Endothelial cell of umbilical vein (primary cell): ENCODE measurements at regions not wholly inside any gene's neighbourhood (a gene's known extent, or its start where the extent isn't known, plus 50 kb on each side); places are given as distances from the start of the nearest gene placed in this dataset.

Source experiments
- BruUV-seq: library from RNA; stranded (reverse); fragments of 400-500 nt; replicated peaks from 2 replicates; lab custom pipeline; 2021; lab: Mats Ljungman, UMichigan
- CTCF ChIA-PET: fragments of 300-600, 350-600 bp; sonication (Branson Sonifier 250); formaldehyde crosslinking; loops from one replicate; lab custom pipeline; 2021; ENCODE audit warnings: antibody characterized with exemption, inconsistent platforms; lab: Charles Lee
- POLR2A ChIA-PET: fragments of 300-600, 350-600 bp; sonication (Branson Sonifier 250); formaldehyde crosslinking; loops from one replicate; lab custom pipeline; 2021; ENCODE audit warnings: antibody characterized with exemption, inconsistent platforms; lab: Charles Lee
- DNase-seq: peaks from one replicate; pipeline ENCODE4 v3.0.0-alpha.2; 2011; ENCODE audit warnings: low read depth, low spot score
- FAIRE-seq: peaks from 2 replicates; lab custom pipeline; 2011; peaks lifted over from hg19 to GRCh38; lab: Jason Lieb, UNC
- H2AFZ ChIP-seq: 2 replicates; pipeline ENCODE4 v1.6.0; 2012; ENCODE audit warnings: low read depth, low read length, control low read depth, inconsistent platforms
- H3K27ac ChIP-seq: 2 replicates; pipeline ENCODE4 v1.5.1; 2011; ENCODE audit warnings: low read depth, mild to moderate bottlenecking, control low read depth, low read length, moderate library complexity; ENCODE audit not compliant: insufficient read depth
- H3K27me3 ChIP-seq, 2 experiments: 2 replicates each; pipeline versions ENCODE4 v1.6.0 to v1.6.1; 2011; ENCODE audit warnings: low read length in 2 of 2, mixed read lengths in 1 of 2; ENCODE audit not compliant: control insufficient read depth in 2 of 2, insufficient read depth in 2 of 2
- H3K36me3 ChIP-seq, 2 experiments: 2 replicates in 1 of 2; 3 replicates in 1 of 2; pipeline ENCODE4 v1.5.1; 2011; ENCODE audit warnings: low read length in 2 of 2, mild to moderate bottlenecking in 1 of 2, moderate library complexity in 1 of 2; ENCODE audit not compliant: control insufficient read depth in 2 of 2, insufficient read depth in 2 of 2; ENCODE audit errors: extremely low read depth in 1 of 2
- H3K4me1 ChIP-seq: 3 replicates; pipeline ENCODE4 v1.5.1; 2011; ENCODE audit warnings: mild to moderate bottlenecking, low read length; ENCODE audit not compliant: control insufficient read depth, insufficient read depth; ENCODE audit errors: extremely low read depth
- H3K4me2 ChIP-seq: 2 replicates; pipeline ENCODE4 v1.6.1; 2011; ENCODE audit warnings: low read length, control low read depth, mixed read lengths; ENCODE audit not compliant: insufficient read depth
- H3K4me3 ChIP-seq, 3 experiments: fragments of 200-600 bp in 1 of 3; sonication (generic), shearing (Covaris generic) in 1 of 3; replicated peaks in 1 of 3; 2 replicates each; pipeline ENCODE4 v1.5.1; 2011 to 2016; ENCODE audit warnings: control low read depth in 3 of 3, low read length in 3 of 3, mild to moderate bottlenecking in 2 of 3, inconsistent platforms in 1 of 3, low read depth in 1 of 3, moderate library complexity in 1 of 3; ENCODE audit not compliant: insufficient read depth in 1 of 3
- H3K79me2 ChIP-seq: 2 replicates; pipeline ENCODE4 v1.6.0; 2012; ENCODE audit warnings: low read length, inconsistent platforms; ENCODE audit not compliant: control insufficient read depth, insufficient read depth
- H3K9ac ChIP-seq: replicated peaks from 2 replicates; pipeline ENCODE3; 2011; ENCODE audit warnings: low read length, control low read depth; ENCODE audit not compliant: insufficient read depth; ENCODE audit errors: extremely low read depth
- H3K9me1 ChIP-seq: replicated peaks from 3 replicates; pipeline ENCODE4 v1.6.0; 2011; ENCODE audit warnings: mild to moderate bottlenecking, low read length; ENCODE audit not compliant: control insufficient read depth, insufficient read depth; ENCODE audit errors: extremely low read depth
- H3K9me3 ChIP-seq: replicated peaks from 2 replicates; pipeline ENCODE4 v1.5.1; 2012; ENCODE audit warnings: low read length, inconsistent platforms; ENCODE audit not compliant: control insufficient read depth, insufficient read depth
- H4K20me1 ChIP-seq: replicated peaks from 2 replicates; pipeline ENCODE3; 2011; ENCODE audit warnings: mild to moderate bottlenecking, low read length; ENCODE audit not compliant: control insufficient read depth, insufficient read depth; ENCODE audit errors: extremely low read depth
- EZH2 ChIP-seq: IDR thresholded peaks from 2 replicates; pipeline ENCODE4 v1.6.1; 2012; ENCODE audit warnings: borderline replicate concordance, low read depth, mild to moderate bottlenecking, moderate library complexity, low read length, inconsistent platforms; ENCODE audit not compliant: severe bottlenecking
- FOS ChIP-seq: IDR thresholded peaks from 2 replicates; pipeline ENCODE4 v1.6.1; 2011; ENCODE audit warnings: mild to moderate bottlenecking, low read length, moderate library complexity, borderline replicate concordance; ENCODE audit not compliant: insufficient read depth
- GATA2 ChIP-seq: IDR thresholded peaks from 2 replicates; pipeline ENCODE4 v1.7.0; 2011; ENCODE audit warnings: low read depth, mild to moderate bottlenecking, moderate library complexity, mixed read lengths, low read length; ENCODE audit not compliant: insufficient read length, insufficient read depth
- JUN ChIP-seq: IDR thresholded peaks from 2 replicates; pipeline ENCODE4 v1.6.1; 2011; ENCODE audit warnings: borderline replicate concordance, low read depth; ENCODE audit not compliant: insufficient read length, insufficient read depth
- MYC ChIP-seq: IDR thresholded peaks from one replicate; pipeline ENCODE4 v1.6.1; 2011; ENCODE audit warnings: mild to moderate bottlenecking, low read depth, low read length
- POLR2A ChIP-seq: IDR thresholded peaks from 2 replicates; pipeline ENCODE4 v1.6.1; 2012; ENCODE audit warnings: low read depth, mild to moderate bottlenecking, control low read depth, low read length
- POLR2AphosphoS5 ChIP-seq: IDR thresholded peaks from 2 replicates; pipeline ENCODE4 v1.6.1; 2012; ENCODE audit warnings: low read depth, mild to moderate bottlenecking, control low read depth, low read length, moderate library complexity; ENCODE audit not compliant: insufficient read depth
- dilution Hi-C: fragments of 300-500 bp; cut with MboI; formaldehyde crosslinking; loops from one replicate; pipeline ENCODE4 v1.15.0; 2019; ENCODE audit warnings: low sequenced_read_pairs; ENCODE audit not compliant: extremely low pct_ligation_motif_present
- intact Hi-C: fragments of 100-400 bp; cut with micrococcal nuclease; formaldehyde crosslinking; loops from one replicate; pipeline ENCODE4 v1.10.0; 2022
- TF ChIP-seq, protein P1 (sequence below): IDR thresholded peaks from 2 replicates; pipeline ENCODE4 v1.6.1; 2011; ENCODE audit not compliant: insufficient read depth, insufficient read length
- TF ChIP-seq, protein P2 (sequence below), 2 donors: IDR thresholded peaks; 1 replicate in 1 of 2; 2 replicates in 1 of 2; pipeline ENCODE4 v1.5.1; 2011; ENCODE audit warnings: low read length in 2 of 2, mild to moderate bottlenecking in 2 of 2, moderate library complexity in 2 of 2, control low read depth in 1 of 2, inconsistent platforms in 1 of 2, low read depth in 1 of 2; ENCODE audit not compliant: insufficient read depth in 1 of 2; ENCODE audit errors: extremely low read depth in 1 of 2

DNA sequence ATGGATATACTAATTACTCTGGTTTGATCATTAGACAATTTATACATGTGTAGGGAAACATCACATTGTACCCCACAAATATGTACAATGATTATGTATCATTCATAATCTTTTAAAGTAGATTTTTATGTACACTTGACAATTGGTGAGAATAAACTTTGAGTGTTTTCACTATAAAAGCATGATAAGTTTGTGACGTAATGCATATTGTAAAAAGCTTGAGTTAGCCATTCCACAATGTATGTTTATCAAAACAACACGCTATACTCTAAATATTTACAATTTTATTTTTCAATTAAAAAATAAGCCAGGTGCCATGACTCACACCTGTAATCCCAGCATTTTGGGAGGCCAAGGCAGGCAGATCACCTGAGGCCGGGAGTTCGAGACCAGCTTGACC is 360.1 kb upstream of the ITGA1 start:
- intact Hi-C loops = no loop called here

DNA sequence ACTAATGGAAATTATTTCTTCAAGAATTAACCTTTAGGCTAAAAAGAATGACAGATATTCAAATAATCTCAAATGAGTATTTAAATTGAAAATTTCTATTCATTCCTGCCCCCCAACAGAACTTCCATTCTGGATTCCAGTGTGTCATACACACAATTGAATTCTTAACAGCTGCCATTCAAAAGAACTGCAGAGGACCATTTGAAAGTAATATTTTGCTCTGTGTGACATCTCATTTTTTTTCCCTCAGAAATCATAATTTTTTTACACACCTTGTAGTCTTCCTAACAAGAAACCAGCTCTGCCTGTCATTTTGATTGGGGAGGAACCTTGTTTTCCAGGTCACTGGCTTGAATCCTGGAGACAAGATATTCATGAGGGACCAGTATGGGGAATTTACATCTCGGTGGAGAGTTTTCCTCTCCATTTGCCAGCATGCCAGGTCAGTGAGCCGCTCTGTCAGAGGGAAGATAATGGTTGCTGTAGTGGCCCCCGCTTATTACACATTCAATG is 358.7 kb upstream of the ITGA1 start:
- no TSS peak for BruUV-seq
- no peaks in the 10 kb centered on the region for H3K9me1 ChIP-seq
- H3K36me3 ChIP-seq = no peaks in the 10 kb centered on the region
- H3K79me2 ChIP-seq = no peaks in the 10 kb centered on the region
- CTCF ChIA-PET = no interaction called here
- no peaks in the 10 kb centered on the region for H3K9me3 ChIP-seq
- no peaks in the 10 kb centered on the region for H4K20me1 ChIP-seq
- H3K4me3 ChIP-seq = no peak overlapping the region
- H3K9ac ChIP-seq = no peak overlapping the region
- no peak overlapping the region for H3K27ac ChIP-seq
- POLR2A ChIA-PET = no interaction called here
- intact Hi-C loops = no loop called here
- H3K4me1 ChIP-seq = no peaks in the 10 kb centered on the region
- no peak overlapping the region for H2AFZ ChIP-seq
- TF ChIP-seq FOS (no peak), EZH2 (no peak), GATA2 (no peak), POLR2A (no peak), MYC (no peak), JUN (no peak), POLR2AphosphoS5 (no peak)
- TF ChIP-seq, protein P1, sequence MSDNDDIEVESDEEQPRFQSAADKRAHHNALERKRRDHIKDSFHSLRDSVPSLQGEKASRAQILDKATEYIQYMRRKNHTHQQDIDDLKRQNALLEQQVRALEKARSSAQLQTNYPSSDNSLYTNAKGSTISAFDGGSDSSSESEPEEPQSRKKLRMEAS = no peak
- TF ChIP-seq, protein P2, sequence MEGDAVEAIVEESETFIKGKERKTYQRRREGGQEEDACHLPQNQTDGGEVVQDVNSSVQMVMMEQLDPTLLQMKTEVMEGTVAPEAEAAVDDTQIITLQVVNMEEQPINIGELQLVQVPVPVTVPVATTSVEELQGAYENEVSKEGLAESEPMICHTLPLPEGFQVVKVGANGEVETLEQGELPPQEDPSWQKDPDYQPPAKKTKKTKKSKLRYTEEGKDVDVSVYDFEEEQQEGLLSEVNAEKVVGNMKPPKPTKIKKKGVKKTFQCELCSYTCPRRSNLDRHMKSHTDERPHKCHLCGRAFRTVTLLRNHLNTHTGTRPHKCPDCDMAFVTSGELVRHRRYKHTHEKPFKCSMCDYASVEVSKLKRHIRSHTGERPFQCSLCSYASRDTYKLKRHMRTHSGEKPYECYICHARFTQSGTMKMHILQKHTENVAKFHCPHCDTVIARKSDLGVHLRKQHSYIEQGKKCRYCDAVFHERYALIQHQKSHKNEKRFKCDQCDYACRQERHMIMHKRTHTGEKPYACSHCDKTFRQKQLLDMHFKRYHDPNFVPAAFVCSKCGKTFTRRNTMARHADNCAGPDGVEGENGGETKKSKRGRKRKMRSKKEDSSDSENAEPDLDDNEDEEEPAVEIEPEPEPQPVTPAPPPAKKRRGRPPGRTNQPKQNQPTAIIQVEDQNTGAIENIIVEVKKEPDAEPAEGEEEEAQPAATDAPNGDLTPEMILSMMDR (IDR thresholded peaks at IDR 0.05; ENCODE audit: extremely low read depth in 1 of 2, insufficient read depth in 1 of 2, low read depth in 1 of 2, low read length in 2 of 2) = no peak
- no peak overlapping the region for H3K4me2 ChIP-seq
- H3K27me3 ChIP-seq = no peaks in the 10 kb centered on the region
- dilution Hi-C loops = no loop called here
- FAIRE-seq = peak; percentile 42
- DNase-seq = no peak

More for the DNA sequence above, 360.1 kb upstream of the ITGA1 start:
- no peaks in the 10 kb centered on the region for H3K36me3 ChIP-seq
- no peak overlapping the region for H3K27ac ChIP-seq
- no peak overlapping the region for H3K9ac ChIP-seq
- H3K9me1 ChIP-seq = no peaks in the 10 kb centered on the region
- DNase-seq (no peak), FAIRE-seq (no peak)
- no peaks in the 10 kb centered on the region for H3K27me3 ChIP-seq
- no peak overlapping the region for H3K4me2 ChIP-seq
- no peak overlapping the region for H3K4me3 ChIP-seq
- no peaks in the 10 kb centered on the region for H3K9me3 ChIP-seq
- no peak overlapping the region for H2AFZ ChIP-seq
- ChIA-PET CTCF (no interaction called here), POLR2A (no interaction called here)
- H3K4me1 ChIP-seq = no peaks in the 10 kb centered on the region
- dilution Hi-C loops = no loop called here
- TF ChIP-seq, protein P1 = no peak
- no peak for TF ChIP-seq POLR2A
- no peaks in the 10 kb centered on the region for H3K79me2 ChIP-seq
- no TSS peak for BruUV-seq
- no peaks in the 10 kb centered on the region for H4K20me1 ChIP-seq
